Cerebellar cortex (tissue), 1 donor: ENCODE measurements at regions not wholly inside any gene's neighbourhood (a gene's known extent, or its start where the extent isn't known, plus 50 kb on each side); places are given as distances from the start of the nearest gene placed in this dataset.
"Not testable (repeated sequence)": the region's sequence is repeated elsewhere in the genome, so short reads cannot be mapped to it uniquely, and the experiment has no call there.

ENCODE experiments used
- DNase-seq: peaks from one replicate; pipeline ENCODE4 v3.0.0-alpha.2; 2015; ENCODE audit warnings: low spot score

GRCh38 chr10:62496925-62497324 is 122.8 kb downstream of the ZNF365 start:
- DNase-seq: no peak

DNA sequence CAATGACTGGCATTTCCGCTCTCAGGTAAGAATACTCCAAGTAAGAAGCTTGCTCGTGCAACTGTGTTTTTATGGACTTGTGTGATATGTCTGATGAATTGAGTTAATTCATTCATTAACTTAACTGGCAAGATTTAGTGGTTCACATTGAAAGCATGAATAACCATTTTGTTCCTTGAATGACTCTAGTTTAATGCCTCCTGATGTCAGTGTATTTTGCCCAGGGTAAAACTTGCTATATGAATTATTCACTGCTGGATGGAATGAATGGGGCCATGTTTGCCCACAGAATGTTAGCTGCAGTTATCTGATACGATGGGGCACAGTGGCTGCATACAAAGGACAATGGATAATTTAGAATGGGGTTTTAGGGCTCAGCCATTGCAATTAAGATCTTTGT is 124.1 kb downstream of the ZNF365 start:
- DNase-seq: no peak

DNA sequence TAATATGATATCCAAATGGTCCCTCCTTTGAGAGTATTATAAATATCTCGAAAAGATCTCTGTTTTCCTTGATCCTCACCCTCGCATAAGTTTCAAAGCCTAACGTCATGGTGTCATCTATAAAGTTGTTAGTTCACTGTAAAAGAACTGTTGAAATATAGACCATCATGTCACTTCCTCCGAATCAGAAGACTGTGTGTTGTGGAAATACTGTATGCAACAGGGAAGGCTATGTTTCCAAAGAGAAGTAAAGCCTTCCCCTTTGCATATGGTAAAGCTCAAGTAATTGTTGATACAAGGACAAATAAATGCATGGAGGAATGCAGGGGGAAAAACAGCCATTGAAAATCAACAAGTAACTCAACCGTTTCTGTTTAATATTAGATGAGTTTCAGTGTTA is 125.9 kb downstream of the ZNF365 start:
- DNase-seq: not testable (repeated sequence)

DNA sequence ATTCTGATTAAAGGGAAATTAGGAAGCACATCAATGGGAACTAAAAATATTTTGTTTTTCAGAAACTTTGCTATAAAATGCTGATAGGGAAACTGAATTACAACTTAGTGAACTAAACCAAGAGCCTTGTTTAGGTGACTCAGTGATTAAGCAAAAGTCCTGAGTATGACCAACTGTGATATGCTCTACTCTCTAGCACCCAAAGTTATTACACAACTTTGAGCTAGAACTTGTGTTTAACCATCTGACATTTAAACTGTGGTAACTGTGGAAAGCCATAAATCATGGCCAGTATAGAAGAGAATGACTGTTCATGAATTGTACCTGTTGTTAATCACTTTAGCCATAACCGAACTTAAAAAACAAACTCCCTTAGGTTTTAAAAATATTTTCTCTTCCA is 127.4 kb downstream of the ZNF365 start:
- no peak for DNase-seq

DNA sequence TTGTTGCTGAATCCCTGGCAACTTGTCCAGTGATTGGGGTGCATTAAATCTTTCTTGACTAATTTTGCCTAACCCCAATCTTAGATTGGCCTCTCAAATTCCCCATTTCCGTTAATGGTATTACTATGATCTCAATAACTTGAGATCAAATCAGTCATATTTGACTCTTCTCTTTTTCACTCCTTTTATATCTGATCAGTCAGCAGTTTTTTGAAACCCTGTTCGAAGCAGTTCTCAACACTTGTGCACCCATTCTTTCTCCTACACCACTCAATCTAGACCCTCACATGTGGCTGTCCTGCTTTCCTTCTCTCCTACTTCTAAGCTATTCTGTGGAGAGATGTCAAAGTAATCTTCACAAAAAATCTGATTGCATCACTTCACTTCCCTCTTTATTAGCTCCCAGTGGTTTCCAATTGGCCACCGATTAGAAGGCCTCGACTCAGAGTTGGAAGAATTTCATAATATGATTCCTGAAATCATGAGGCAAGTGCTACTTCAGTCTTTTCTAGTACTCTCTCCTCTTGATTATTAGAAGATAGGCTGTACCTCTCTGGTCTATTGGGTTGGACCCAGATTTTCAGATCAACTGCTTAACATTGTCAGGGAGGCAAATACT is 128.9 kb downstream of the ZNF365 start:
- DNase-seq: no peak

- DNase-seq: no peak
Observed at GRCh38 chr10:62503872-62504271, 129.7 kb downstream of the ZNF365 start.

GRCh38 chr10:62506371-62506770 is 132.2 kb downstream of the ZNF365 start:
- DNase-seq: no peak

DNA sequence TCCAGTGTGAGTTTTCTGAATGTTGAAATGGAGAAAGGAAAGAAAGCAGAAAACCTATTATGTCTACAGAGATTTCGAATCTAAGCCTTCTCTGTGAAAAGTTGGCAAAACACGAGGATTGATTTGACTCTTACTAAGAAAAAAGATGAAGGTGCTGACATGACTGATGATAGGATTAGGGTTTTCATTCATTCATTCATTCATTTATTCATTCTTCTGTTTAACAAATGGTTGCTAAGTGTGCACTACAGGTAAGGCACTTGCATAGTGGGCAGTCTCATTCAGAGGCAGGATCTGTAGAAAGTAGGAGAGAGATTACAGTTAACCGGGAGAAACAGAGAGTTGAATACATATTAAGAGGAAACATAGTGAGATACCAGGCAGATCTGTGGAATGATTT is 137.1 kb downstream of the ZNF365 start:
- no peak for DNase-seq

GRCh38 chr10:62511656-62512055 is 137.5 kb downstream of the ZNF365 start:
- DNase-seq: no peak

DNA sequence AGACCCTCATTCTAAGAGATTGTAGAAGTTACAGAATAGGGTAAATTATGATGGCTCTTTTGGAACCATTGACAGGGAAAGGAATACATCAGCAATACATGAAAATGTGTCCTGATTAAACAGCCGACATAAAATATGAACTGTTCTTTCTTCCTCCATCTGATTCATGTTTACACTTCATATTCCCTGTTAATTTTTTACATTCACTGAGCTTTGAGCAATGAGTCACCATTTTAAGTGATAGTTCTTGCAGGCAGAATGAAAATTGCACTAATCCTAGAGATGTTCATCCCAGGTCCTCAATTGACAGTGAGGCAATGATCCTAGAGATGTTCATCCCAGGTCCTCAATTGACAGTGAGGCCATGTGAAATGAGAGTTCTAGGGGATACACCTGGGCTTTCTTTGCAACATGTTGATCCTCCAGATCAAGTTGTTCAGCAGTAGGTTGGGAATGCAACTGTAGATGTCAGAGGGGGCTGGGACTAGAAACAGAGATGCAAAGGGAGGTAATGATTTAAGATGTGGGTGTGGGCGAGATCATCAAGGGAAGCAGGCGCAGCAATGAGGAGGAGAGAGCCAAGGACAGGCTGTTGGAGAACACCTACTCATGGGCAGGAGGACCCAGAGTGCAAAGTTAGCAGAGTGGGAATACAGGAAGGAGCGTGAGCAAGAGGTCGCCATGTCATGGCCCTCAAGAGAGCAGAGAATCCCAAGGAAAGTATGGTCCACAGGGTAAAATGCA is 138.7 kb downstream of the ZNF365 start:
- DNase-seq: no peak

DNA sequence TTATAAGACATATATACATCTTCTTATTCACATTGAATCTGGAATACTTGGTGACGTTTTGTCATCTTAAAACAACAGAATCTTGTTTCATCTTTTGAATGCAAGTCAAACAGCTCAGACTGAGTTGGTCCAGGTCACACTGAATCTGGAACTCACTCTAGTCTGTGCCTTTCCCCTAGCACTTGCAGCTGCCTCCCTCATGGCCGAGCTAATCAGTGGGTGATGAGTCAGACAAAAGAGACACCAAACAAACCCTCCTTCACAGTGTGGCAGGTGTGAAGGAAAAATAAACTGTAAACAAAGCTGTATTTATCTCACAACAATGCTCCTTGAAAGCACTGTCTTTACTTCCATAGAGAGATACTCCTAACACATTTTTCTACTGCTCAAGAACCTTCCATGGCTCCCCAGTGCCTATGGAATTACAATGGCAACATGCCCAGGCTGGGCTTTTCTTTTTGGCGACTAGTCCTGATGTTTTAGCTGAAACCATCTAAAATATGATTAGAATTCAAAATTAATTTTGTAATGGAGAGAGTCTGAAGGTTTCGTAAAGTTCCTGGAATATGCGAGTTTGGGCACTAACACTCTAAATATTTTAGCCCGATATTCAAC is 140.0 kb downstream of the ZNF365 start:
- no peak for DNase-seq

DNA sequence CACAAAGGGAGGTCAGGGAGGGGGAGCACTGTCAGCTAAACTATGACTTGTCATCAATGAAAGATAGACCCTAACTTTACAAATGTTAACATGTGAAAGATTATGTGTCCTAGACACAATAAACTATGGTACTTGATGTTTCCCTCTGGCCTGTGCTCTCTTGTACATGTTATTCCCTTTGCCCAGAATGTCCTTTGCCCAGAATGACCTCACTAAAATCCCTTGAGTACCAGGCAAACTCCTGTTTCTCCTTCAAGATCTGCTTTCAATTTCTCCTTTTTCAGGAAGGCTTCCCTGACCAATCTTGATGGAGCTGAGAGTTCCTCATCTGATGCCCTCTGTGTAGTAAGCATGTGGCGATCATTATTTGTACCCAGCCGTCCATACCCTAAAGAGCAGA is 143.1 kb downstream of the ZNF365 start:
- no peak for DNase-seq

- DNase-seq: no peak
Observed at GRCh38 chr10:62527019-62527827, 153.1 kb downstream of the ZNF365 start.

DNA sequence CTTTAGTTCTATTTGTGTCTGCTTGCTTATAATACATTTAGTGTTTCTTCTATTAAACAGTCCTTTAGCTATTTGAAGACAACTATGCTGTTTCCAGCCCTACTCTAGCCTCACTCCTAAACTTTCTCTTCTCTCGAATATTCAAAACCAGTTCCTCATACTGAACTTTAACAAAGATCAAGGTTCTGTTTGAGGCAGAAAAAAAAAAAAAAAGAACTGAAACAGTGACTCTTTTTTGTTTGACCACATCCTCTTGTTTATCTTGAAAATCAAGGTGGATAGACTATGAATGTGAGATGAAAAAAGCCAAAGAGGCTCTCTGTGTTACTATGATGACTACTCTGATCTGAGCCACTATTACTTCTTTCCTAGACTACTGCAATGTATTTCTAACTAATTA is 154.3 kb downstream of the ZNF365 start:
- no peak for DNase-seq

- DNase-seq: no peak
Observed at GRCh38 chr10:62529396-62529795, 155.2 kb downstream of the ZNF365 start.

DNA sequence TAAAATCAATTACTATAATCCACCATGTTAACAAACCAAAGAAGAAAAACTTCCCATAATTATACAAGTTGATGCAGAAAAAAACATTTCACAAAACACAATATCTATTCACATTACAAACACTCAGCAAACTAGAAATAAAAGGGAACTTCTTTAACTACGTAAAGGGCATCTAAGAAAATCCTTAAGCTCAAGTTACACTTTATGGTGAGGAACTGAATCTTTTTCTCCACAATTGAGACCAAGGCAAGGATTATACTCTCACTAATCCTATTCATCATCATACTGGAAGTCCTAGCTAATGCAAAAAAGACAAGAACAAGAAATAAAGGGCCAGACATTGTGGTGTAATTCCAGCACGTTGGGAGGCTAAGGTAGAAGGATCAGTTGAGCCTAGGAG is 159.9 kb downstream of the ZNF365 start:
- no peak for DNase-seq

DNA sequence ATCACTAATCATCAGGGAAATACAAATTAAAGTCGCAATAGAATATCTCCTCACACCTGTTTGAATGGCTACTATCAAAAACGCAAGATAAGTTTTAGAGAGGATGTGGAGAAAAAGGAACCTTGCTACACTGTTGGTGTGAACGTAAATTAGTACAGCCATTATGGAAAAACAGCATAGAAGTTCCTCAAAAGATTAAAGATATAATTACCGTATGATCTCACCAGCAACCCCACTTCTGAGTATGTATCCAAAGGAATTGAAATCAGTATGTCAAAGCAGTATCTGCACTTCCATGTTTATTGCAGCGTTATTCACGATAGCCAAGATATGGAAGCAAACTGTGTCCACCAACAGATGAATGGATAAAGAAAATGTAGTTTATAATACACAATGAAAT is 164.4 kb downstream of the ZNF365 start:
- no peak for DNase-seq

DNA sequence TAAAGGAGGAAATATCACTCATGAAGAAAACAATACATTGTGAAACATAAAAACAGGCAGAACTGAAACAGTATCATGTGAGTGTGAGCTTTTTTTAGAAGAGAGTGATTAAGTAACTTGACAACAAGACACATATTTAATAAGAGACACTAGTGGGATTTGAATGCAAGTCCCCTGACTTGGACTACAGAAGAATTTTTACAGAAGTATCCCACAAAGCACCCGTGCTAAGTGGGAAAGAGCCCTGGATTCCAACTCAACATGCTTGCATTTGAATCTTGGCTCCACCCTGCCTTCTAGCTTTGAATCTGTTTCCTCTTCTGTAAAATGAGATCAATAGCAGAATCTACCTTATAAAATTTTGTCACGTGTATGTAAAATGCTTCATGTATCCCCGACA is 166.2 kb downstream of the ZNF365 start:
- no peak for DNase-seq

DNA sequence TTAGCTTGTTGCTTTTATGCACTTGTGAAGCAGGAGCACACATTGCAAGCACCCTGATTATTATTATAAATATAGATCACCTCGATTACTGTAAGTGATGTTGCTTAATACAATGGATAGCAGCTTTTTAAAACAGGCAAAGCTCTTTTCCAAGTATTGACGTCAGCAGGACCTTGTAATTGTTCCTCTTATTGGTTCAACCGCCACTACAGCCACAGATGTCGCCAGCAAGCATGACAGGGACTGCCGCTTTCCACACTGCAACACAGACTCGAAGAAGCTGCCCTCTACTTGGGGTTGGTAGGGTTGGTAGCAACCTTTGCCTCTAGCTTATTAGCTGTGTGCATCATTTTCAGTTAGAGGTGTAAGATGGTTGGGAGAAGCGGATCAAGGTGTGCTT is 167.6 kb downstream of the ZNF365 start:
- no peak for DNase-seq

GRCh38 chr10:62543571-62544355 is 169.6 kb downstream of the ZNF365 start:
- no peak for DNase-seq

DNA sequence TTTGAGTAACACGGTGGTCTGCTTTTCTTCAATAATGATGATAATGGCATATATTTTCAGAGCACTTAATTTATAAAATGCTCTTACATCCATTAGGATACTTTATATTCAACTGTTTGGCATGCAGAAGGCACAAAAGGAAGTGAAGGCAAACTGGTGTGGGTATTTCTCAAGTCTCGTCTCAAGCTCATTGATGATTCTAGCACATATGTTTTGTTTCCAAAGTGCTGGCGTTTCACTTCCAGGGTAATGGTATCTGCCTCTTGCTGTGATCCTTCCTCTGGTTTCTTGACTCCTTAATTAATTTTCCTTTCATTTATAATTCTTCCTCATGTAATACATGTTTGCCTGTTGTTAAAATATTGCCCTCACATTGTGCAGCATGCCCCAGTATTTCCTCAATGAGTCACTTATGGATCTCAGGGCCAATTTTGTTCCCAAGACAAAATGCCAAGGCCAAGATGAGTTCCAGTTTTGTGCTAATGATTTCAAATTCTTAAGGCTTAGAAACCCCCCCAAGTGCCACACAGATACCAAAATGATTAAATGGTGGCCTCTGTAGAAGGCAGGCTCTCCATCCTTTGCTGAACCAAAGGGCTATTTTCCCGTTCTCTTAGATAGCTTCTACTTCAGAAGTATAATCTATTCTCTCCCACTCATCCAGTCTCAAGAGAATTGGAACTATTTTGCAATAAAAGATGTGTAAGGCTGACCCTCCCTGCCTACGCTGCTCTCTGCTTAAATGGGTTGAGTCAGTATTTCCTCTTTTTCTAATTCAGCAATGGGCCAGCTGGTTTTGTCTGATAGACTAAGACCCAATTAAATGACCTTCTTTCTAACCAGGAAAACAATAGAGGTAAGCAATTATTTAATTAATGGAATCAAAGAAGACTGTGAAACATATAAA is 171.2 kb downstream of the ZNF365 start:
- DNase-seq: no peak
